ENCODE measurements at regions not wholly inside any gene's neighbourhood (a gene's known extent, or its start where the extent isn't known, plus 50 kb on each side); places are given as distances from the start of the nearest gene placed in this dataset.
A peak's percentile ranks its signal among the peaks of the same experiment; 100 is the strongest.

GRCh38 chr1:14520514-14521163 lies 77.8 kb upstream of the KAZN start:
- Histone ChIP-seq H3K9me3 (no peaks in the 10 kb centered on the region), H3K27me3 (no peaks in the 10 kb centered on the region), H3K27ac (peak overlapping the region in 2 of 4 donors; percentile 1 to 20), H3K4me1 (peaks cover 0 to 4% (median 0%) of the 10 kb centered on the region in 4 donors), H3K36me3 (no peaks in the 10 kb centered on the region), H3K4me3 (no peak overlapping the region)
- TF ChIP-seq POLR2AphosphoS5 (IDR thresholded peaks at IDR 0.05), result no peak
- no peak for TF ChIP-seq POLR2A (IDR thresholded peaks at IDR 0.05)
- TF ChIP-seq EP300 (IDR thresholded peaks at IDR 0.05; ENCODE audit: low read depth), result no peak
- TF ChIP-seq, protein P1, sequence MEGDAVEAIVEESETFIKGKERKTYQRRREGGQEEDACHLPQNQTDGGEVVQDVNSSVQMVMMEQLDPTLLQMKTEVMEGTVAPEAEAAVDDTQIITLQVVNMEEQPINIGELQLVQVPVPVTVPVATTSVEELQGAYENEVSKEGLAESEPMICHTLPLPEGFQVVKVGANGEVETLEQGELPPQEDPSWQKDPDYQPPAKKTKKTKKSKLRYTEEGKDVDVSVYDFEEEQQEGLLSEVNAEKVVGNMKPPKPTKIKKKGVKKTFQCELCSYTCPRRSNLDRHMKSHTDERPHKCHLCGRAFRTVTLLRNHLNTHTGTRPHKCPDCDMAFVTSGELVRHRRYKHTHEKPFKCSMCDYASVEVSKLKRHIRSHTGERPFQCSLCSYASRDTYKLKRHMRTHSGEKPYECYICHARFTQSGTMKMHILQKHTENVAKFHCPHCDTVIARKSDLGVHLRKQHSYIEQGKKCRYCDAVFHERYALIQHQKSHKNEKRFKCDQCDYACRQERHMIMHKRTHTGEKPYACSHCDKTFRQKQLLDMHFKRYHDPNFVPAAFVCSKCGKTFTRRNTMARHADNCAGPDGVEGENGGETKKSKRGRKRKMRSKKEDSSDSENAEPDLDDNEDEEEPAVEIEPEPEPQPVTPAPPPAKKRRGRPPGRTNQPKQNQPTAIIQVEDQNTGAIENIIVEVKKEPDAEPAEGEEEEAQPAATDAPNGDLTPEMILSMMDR (IDR thresholded peaks at IDR 0.05), result no peak
- DNase-seq, result no peak
- 69 to 75% methylated on average over 2 to 4 of the region's 4 CpGs for WGBS, 2 donors (ENCODE audit: low coverage in 1 of 2)
- intact Hi-C loops (cut with DNase I; ENCODE audit: low total_unique reads), result no loop called here
- in situ Hi-C loops (cut with MboI; ENCODE audit: low pct_ligation_motif_present in 1 of 4, low pct_unique_long_range_greater_than_20kb in 1 of 4, low sequenced_read_pairs in 3 of 4), result no loop called here

- no peak for DNase-seq
- Histone ChIP-seq H3K4me1 (peaks cover 0 to 4% (median 0%) of the 10 kb centered on the region in 4 donors), H3K36me3 (no peaks in the 10 kb centered on the region), H3K4me3 (no peak overlapping the region), H3K27ac (peak overlapping the region; percentile 20 to 63 (median 38)), H3K9me3 (no peaks in the 10 kb centered on the region), H3K27me3 (no peaks in the 10 kb centered on the region)
- in situ Hi-C loops (cut with MboI; ENCODE audit: low pct_ligation_motif_present in 1 of 4, low pct_unique_long_range_greater_than_20kb in 1 of 4, low sequenced_read_pairs in 3 of 4), result no loop called here
- TF ChIP-seq, protein P1 (IDR thresholded peaks at IDR 0.05), result no peak
- no peak for TF ChIP-seq EP300 (IDR thresholded peaks at IDR 0.05; ENCODE audit: low read depth)
- TF ChIP-seq POLR2A (IDR thresholded peaks at IDR 0.05), result no peak
- TF ChIP-seq POLR2AphosphoS5 (IDR thresholded peaks at IDR 0.05), result no peak
- WGBS, 2 donors (ENCODE audit: low coverage in 1 of 2), result 63 to 75% methylated on average over 5 to 6 of the region's 6 CpGs
- intact Hi-C loops (cut with DNase I; ENCODE audit: low total_unique reads), result no loop called here
Measured at GRCh38 chr1:14521622-14522021, 76.9 kb upstream of the KAZN start.

DNA sequence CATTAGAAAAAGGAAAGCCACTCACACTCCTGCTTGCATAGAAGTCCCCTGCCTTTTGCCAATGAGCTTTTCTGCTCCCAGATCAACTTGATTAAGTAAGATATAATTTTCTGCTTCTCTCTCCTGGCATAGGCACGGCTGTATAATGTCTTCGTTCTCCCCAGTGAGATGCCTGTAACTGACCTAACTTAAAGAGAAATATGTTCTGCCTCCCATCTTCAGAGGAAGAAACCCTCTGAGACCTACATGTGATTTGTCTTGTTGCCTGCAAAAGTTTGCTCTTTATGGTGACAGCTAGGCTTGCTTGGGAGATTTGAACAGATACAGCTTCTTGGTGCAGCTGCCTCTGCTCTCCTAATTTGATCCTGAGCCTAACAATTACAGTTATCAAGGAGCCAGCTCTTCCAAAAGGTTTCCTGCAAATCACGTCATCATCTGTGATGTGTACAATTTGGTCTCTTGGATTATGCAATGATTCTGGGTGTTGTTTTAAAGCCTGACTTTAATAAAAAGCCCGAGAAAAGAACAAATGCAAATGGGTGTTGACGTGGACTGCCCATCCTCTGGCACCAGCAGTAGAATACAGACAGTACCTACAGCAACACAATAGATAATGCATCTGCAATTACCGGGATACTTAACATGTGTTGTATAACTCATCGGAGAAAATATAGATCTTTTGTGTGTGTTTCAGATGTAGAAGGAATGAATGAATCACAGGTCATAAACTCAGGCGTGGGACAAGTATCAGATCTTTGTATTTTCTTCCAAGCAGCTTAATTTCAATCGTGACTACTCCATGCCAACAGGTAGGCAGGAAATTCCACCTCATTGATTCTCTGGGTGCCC lies 76.2 kb upstream of the KAZN start:
- intact Hi-C loops (cut with DNase I; ENCODE audit: low total_unique reads), result no loop called here
- Histone ChIP-seq H3K27me3 (no peaks in the 10 kb centered on the region), H3K27ac (peak overlapping the region; percentile 15 to 63 (median 52)), H3K4me1 (no peaks in the 10 kb centered on the region), H3K36me3 (no peaks in the 10 kb centered on the region), H3K4me3 (no peak overlapping the region), H3K9me3 (no peaks in the 10 kb centered on the region)
- in situ Hi-C loops (cut with MboI; ENCODE audit: low pct_ligation_motif_present in 1 of 4, low pct_unique_long_range_greater_than_20kb in 1 of 4, low sequenced_read_pairs in 3 of 4), result no loop called here
- TF ChIP-seq POLR2AphosphoS5 (IDR thresholded peaks at IDR 0.05) (peak in 2 of 3 donors; percentile 51 to 52), EP300 (IDR thresholded peaks at IDR 0.05; ENCODE audit: low read depth) (no peak), POLR2A (IDR thresholded peaks at IDR 0.05) (no peak)
- TF ChIP-seq, protein P1 (IDR thresholded peaks at IDR 0.05), result no peak
- 66 to 77% methylated on average over 7 to 9 of the region's 9 CpGs for WGBS, 2 donors (ENCODE audit: low coverage in 1 of 2)
- DNase-seq, result no peak

- TF ChIP-seq EP300 (IDR thresholded peaks at IDR 0.05; ENCODE audit: low read depth) (no peak), POLR2AphosphoS5 (IDR thresholded peaks at IDR 0.05) (no peak), POLR2A (IDR thresholded peaks at IDR 0.05) (no peak)
- TF ChIP-seq, protein P1 (IDR thresholded peaks at IDR 0.05), result no peak
- H3K4me3 ChIP-seq, result no peak overlapping the region
- H3K9me3 ChIP-seq, result no peaks in the 10 kb centered on the region
- H3K27me3 ChIP-seq, result no peaks in the 10 kb centered on the region
- intact Hi-C loops (cut with DNase I; ENCODE audit: low total_unique reads), result no loop called here
- 65% methylated on average over 4 of the region's 4 CpGs; no CpG with 5 or more reads in 1 of the 2 donors for WGBS, 2 donors (ENCODE audit: low coverage in 1 of 2)
- in situ Hi-C loops (cut with MboI; ENCODE audit: low pct_ligation_motif_present in 1 of 4, low pct_unique_long_range_greater_than_20kb in 1 of 4, low sequenced_read_pairs in 3 of 4), result no loop called here
- H3K36me3 ChIP-seq, result no peaks in the 10 kb centered on the region
- H3K27ac ChIP-seq, result peak overlapping the region; percentile 15 to 61 (median 50)
- H3K4me1 ChIP-seq, result no peaks in the 10 kb centered on the region
- DNase-seq, result peak; percentile 21
Measured at GRCh38 chr1:14522926-14523241, 75.6 kb upstream of the KAZN start.
